Nephron progenitor cell (in vitro differentiated cells): ENCODE measurements at regions not wholly inside any gene's neighbourhood (a gene's known extent, or its start where the extent isn't known, plus 50 kb on each side); places are given as distances from the start of the nearest gene placed in this dataset.

Experiments
- DNase-seq: peaks from one replicate; pipeline ENCODE4 v3.0.0; 2021
- H3K27ac Mint-ChIP-seq: 2 replicates; pipeline ENCODE4 v1.8.0; 2021; ENCODE audit warnings: mild to moderate bottlenecking, moderate library complexity, mixed read lengths
- H3K27me3 Mint-ChIP-seq: 2 replicates; pipeline ENCODE4 v1.8.0; 2021; ENCODE audit warnings: mild to moderate bottlenecking, low read depth, mixed read lengths; ENCODE audit not compliant: poor library complexity
- H3K36me3 Mint-ChIP-seq: 2 replicates; pipeline ENCODE4 v1.8.0; 2021; ENCODE audit warnings: low read depth, mixed read lengths
- H3K4me1 Mint-ChIP-seq: 2 replicates; pipeline ENCODE4 v1.8.0; 2021; ENCODE audit warnings: mixed read lengths
- H3K4me3 Mint-ChIP-seq: 2 replicates; pipeline ENCODE4 v1.8.0; 2021; ENCODE audit warnings: mild to moderate bottlenecking, moderate library complexity, mixed read lengths
- H3K9me3 Mint-ChIP-seq: 2 replicates; pipeline ENCODE4 v1.8.0; 2021; ENCODE audit warnings: mild to moderate bottlenecking, moderate library complexity, mixed read lengths
- CTCF ChIP-seq: fragments of 200-600 bp; sonication (generic); IDR thresholded peaks from 2 replicates; pipeline ENCODE4 v1.5.0; 2021; ENCODE audit warnings: antibody characterized with exemption

GRCh38 chr18:7480879-7481278, 86.2 kb upstream of the PTPRM start:
- no peak for DNase-seq
- peaks cover 45% of the 10 kb centered on the region for H3K4me1 Mint-ChIP-seq
- peaks cover 8% of the 10 kb centered on the region for H3K9me3 Mint-ChIP-seq
- no peaks in the 10 kb centered on the region for H3K27me3 Mint-ChIP-seq
- no peaks in the 10 kb centered on the region for H3K36me3 Mint-ChIP-seq
- peak overlapping the region; percentile 45 for H3K27ac Mint-ChIP-seq
- TF ChIP-seq CTCF: no peak
- H3K4me3 Mint-ChIP-seq: no peak overlapping the region

- peaks cover 8% of the 10 kb centered on the region for H3K9me3 Mint-ChIP-seq
- no peak overlapping the region for H3K4me3 Mint-ChIP-seq
- H3K27ac Mint-ChIP-seq: peak overlapping the region; percentile 68
- H3K36me3 Mint-ChIP-seq: no peaks in the 10 kb centered on the region
- no peaks in the 10 kb centered on the region for H3K27me3 Mint-ChIP-seq
- peaks cover 31% of the 10 kb centered on the region for H3K4me1 Mint-ChIP-seq
- TF ChIP-seq CTCF: no peak
- DNase-seq: no peak
These were observed 84.8 kb upstream of the PTPRM start for GRCh38 chr18:7482342-7482741.

- no peak overlapping the region for H3K27ac Mint-ChIP-seq
- no peak for TF ChIP-seq CTCF
- H3K27me3 Mint-ChIP-seq: no peaks in the 10 kb centered on the region
- peaks cover 28% of the 10 kb centered on the region for H3K4me1 Mint-ChIP-seq
- no peaks in the 10 kb centered on the region for H3K36me3 Mint-ChIP-seq
- no peak for DNase-seq
- H3K4me3 Mint-ChIP-seq: no peak overlapping the region
- H3K9me3 Mint-ChIP-seq: peaks cover 8% of the 10 kb centered on the region
These were observed 81.5 kb upstream of the PTPRM start for GRCh38 chr18:7485616-7486015.

- no peak for DNase-seq
- H3K4me1 Mint-ChIP-seq: peaks cover 11% of the 10 kb centered on the region
- TF ChIP-seq CTCF: no peak
- H3K9me3 Mint-ChIP-seq: peaks cover 8% of the 10 kb centered on the region
- no peaks in the 10 kb centered on the region for H3K27me3 Mint-ChIP-seq
- H3K27ac Mint-ChIP-seq: no peak overlapping the region
- no peaks in the 10 kb centered on the region for H3K36me3 Mint-ChIP-seq
- H3K4me3 Mint-ChIP-seq: no peak overlapping the region
These were observed 78.5 kb upstream of the PTPRM start for GRCh38 chr18:7488571-7488970.

GRCh38 chr18:7490104-7490503, 77.0 kb upstream of the PTPRM start:
- TF ChIP-seq CTCF: no peak
- no peak overlapping the region for H3K4me3 Mint-ChIP-seq
- peak overlapping the region; percentile 11 for H3K27ac Mint-ChIP-seq
- no peak for DNase-seq
- H3K9me3 Mint-ChIP-seq: peaks cover under 1% of the 10 kb centered on the region
- H3K27me3 Mint-ChIP-seq: no peaks in the 10 kb centered on the region
- peaks cover under 1% of the 10 kb centered on the region for H3K4me1 Mint-ChIP-seq
- H3K36me3 Mint-ChIP-seq: no peaks in the 10 kb centered on the region

- Mint-ChIP-seq H3K36me3 (no peaks in the 10 kb centered on the region), H3K9me3 (no peaks in the 10 kb centered on the region), H3K27ac (no peak overlapping the region), H3K27me3 (peaks cover 6% of the 10 kb centered on the region), H3K4me3 (no peak overlapping the region), H3K4me1 (no peaks in the 10 kb centered on the region)
- DNase-seq: no peak
- TF ChIP-seq CTCF: no peak
These were observed 74.7 kb upstream of the PTPRM start for GRCh38 chr18:7492385-7492784.
